ENCODE measurements at regions not wholly inside any gene's neighbourhood (a gene's known extent, or its start where the extent isn't known, plus 50 kb on each side); places are given as distances from the start of the nearest gene placed in this dataset.

DNA sequence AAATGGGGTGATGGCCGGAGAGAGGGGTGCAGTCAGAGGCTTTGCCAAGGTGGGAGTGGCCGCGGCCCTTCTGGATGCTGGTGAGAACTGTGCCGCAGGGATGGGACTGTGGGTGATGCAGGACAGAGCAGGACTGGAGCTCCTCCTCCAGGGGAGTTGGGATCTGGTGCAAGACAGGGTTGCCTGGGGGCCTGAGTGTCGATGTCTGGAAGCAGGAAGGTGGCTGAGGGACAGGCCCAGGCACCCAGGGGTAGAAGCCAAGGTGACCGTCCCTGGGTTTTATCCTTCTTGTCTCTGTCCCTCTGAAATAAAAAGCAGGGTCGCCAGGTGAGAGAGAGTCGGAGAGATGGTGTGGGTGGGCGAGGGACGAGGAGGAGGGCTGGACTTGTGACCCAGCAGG lies 89.1 kb upstream of the IER5L start:
- Histone ChIP-seq H3K9ac (ENCODE audit: low read length) (no peak overlapping the region), H3K4me3 (replicated peaks in 1 of 2; ENCODE audit: low read depth in 1 of 2, low read length in 2 of 2) (no peak overlapping the region), H4K20me1 (ENCODE audit: insufficient read depth) (no peaks in the 10 kb centered on the region), H3K36me3 (ENCODE audit: control insufficient read depth in 1 of 2, insufficient read depth in 2 of 2, low read length in 2 of 2) (no peaks in the 10 kb centered on the region), H3K27me3 (ENCODE audit: insufficient read depth, low read length) (no peaks in the 10 kb centered on the region), H2AFZ (ENCODE audit: low read depth, low read length, poor library complexity, severe bottlenecking) (no peak overlapping the region), H3K27ac (ENCODE audit: low read depth, low read length) (no peak overlapping the region), H3K4me2 (ENCODE audit: low read length) (no peak overlapping the region), H3K79me2 (ENCODE audit: insufficient read depth, low read length) (no peaks in the 10 kb centered on the region), H3K9me3 (ENCODE audit: control insufficient read depth in 1 of 2, insufficient read depth in 1 of 2, low read depth in 1 of 2, low read length in 2 of 2) (no peaks in the 10 kb centered on the region), H3K9me2 (ENCODE audit: insufficient read depth) (no peaks in the 10 kb centered on the region), H3K4me1 (ENCODE audit: control insufficient read depth in 1 of 2, insufficient read depth in 2 of 2, low read length in 2 of 2) (peaks cover 4 to 10% of the 10 kb centered on the region in 2 experiments; a peak in 3 of 4 replicates)
- RAD21 ChIA-PET (ENCODE audit: low non-redundant PET in 1 of 2, low total read pairs in 2 of 2, uncharacterized antibody in 2 of 2, unreplicated experiment in 2 of 2): no interaction called here
- CTCF ChIA-PET: no interaction called here
- POLR2A ChIA-PET: no interaction called here
- TF ChIP-seq EZH2phosphoT487 (IDR thresholded peaks at IDR 0.05; ENCODE audit: borderline replicate concordance) (no peak), JUND (IDR thresholded peaks at IDR 0.05) (no peak), YY1 (IDR thresholded peaks at IDR 0.05; ENCODE audit: extremely low read depth, insufficient replicate concordance, low read depth, low read length) (no peak), RAD21 (IDR thresholded peaks at IDR 0.05; ENCODE audit: low read depth) (no peak), FOSL1 (IDR thresholded peaks at IDR 0.05; ENCODE audit: low read depth) (no peak), SIN3A (IDR thresholded peaks at IDR 0.05; ENCODE audit: low read depth) (no peak), POLR2AphosphoS5 (IDR thresholded peaks at IDR 0.05; ENCODE audit: low read depth, low read length) (no peak), CTCF (IDR thresholded peaks at IDR 0.05 in 2 of 3, conservative IDR thresholded peaks at IDR 0.05 in 1 of 3; ENCODE audit: borderline replicate concordance in 1 of 3, insufficient read depth in 1 of 3, low read depth in 2 of 3, low read length in 2 of 3) (no peak), EZH2 (IDR thresholded peaks at IDR 0.05) (no peak)
- TF ChIP-seq, protein P1, sequence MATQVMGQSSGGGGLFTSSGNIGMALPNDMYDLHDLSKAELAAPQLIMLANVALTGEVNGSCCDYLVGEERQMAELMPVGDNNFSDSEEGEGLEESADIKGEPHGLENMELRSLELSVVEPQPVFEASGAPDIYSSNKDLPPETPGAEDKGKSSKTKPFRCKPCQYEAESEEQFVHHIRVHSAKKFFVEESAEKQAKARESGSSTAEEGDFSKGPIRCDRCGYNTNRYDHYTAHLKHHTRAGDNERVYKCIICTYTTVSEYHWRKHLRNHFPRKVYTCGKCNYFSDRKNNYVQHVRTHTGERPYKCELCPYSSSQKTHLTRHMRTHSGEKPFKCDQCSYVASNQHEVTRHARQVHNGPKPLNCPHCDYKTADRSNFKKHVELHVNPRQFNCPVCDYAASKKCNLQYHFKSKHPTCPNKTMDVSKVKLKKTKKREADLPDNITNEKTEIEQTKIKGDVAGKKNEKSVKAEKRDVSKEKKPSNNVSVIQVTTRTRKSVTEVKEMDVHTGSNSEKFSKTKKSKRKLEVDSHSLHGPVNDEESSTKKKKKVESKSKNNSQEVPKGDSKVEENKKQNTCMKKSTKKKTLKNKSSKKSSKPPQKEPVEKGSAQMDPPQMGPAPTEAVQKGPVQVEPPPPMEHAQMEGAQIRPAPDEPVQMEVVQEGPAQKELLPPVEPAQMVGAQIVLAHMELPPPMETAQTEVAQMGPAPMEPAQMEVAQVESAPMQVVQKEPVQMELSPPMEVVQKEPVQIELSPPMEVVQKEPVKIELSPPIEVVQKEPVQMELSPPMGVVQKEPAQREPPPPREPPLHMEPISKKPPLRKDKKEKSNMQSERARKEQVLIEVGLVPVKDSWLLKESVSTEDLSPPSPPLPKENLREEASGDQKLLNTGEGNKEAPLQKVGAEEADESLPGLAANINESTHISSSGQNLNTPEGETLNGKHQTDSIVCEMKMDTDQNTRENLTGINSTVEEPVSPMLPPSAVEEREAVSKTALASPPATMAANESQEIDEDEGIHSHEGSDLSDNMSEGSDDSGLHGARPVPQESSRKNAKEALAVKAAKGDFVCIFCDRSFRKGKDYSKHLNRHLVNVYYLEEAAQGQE (IDR thresholded peaks at IDR 0.05; ENCODE audit: low read depth): no peak
- DNase-seq (ENCODE audit: low read depth, low spot score) (no peak), ATAC-seq (no peak)
- no TSS peak for BruUV-seq (replicated peaks)
- intact Hi-C loops (cut with micrococcal nuclease): no loop called here
